GM12878 (cell line): ENCODE measurements at regions not wholly inside any gene's neighbourhood (a gene's known extent, or its start where the extent isn't known, plus 50 kb on each side); places are given as distances from the start of the nearest gene placed in this dataset.

Source experiments
- ATAC-seq: fragments of 200-7000 bp; cut with Tn5 transposase; 3 replicates; pipeline ENCODE4 v1.9.1; 2020; ENCODE audit warnings: mild to moderate bottlenecking, moderate library complexity
- BruUV-seq: library from RNA; stranded (reverse); fragments of 400-500 nt; replicated peaks from 2 replicates; lab custom pipeline; 2021; lab: Mats Ljungman, UMichigan
- CTCF ChIA-PET: fragments of 300-600 bp; sonication (Branson Sonifier 250); formaldehyde crosslinking; extraction: SDS; loops from one replicate; lab custom pipeline; 2021; ENCODE audit warnings: inconsistent platforms; lab: Yijun Ruan, JAX
- POLR2A ChIA-PET: fragments of 350-600 bp; formaldehyde crosslinking; extraction: SDS; loops from one replicate; lab custom pipeline; 2021; ENCODE audit warnings: inconsistent platforms; lab: Charles Lee
- RAD21 ChIA-PET: fragments of 300-600 bp; sonication (Branson Sonifier 250); formaldehyde crosslinking; loops from one replicate; lab custom pipeline; 2023; ENCODE audit warnings: antibody characterized with exemption; ENCODE audit not compliant: unreplicated experiment; lab: Charles Lee
- SMC1A ChIA-PET: fragments of 300-600 bp; sonication (Branson Sonifier 250); formaldehyde crosslinking; loops from one replicate; lab custom pipeline; 2023; ENCODE audit not compliant: unreplicated experiment, uncharacterized antibody; lab: Charles Lee
- DNase-seq: peaks from one replicate; pipeline ENCODE4 v3.0.0-alpha.2; 2011; ENCODE audit warnings: low read depth, low spot score
- FAIRE-seq: peaks from 3 replicates; lab custom pipeline; 2011; peaks lifted over from hg19 to GRCh38; lab: Jason Lieb, UNC
- H2AFZ ChIP-seq: 2 replicates; pipeline ENCODE4 v1.6.0; 2011; ENCODE audit warnings: low read depth, low read length, control low read depth; ENCODE audit not compliant: control insufficient read depth
- H3K27ac ChIP-seq: 2 replicates; pipeline ENCODE4 v1.5.1; 2011; ENCODE audit warnings: control low read depth; ENCODE audit not compliant: control insufficient read depth, insufficient read depth
- H3K27me3 ChIP-seq, 2 experiments: replicated peaks in 1 of 2; 2 replicates each; pipeline versions ENCODE4 v1.6.0 to v1.6.1; 2011; ENCODE audit warnings: low read length in 1 of 2; ENCODE audit not compliant: control insufficient read depth in 2 of 2, insufficient read depth in 2 of 2
- H3K36me3 ChIP-seq, 2 experiments: 2 replicates each; pipeline ENCODE4 v1.5.1; 2011; ENCODE audit warnings: low read length in 1 of 2; ENCODE audit not compliant: control insufficient read depth in 2 of 2, insufficient read depth in 2 of 2
- H3K4me1 ChIP-seq: 2 replicates; pipeline ENCODE4 v1.6.1; 2011; ENCODE audit warnings: mild to moderate bottlenecking, low read length, moderate library complexity, mixed read lengths; ENCODE audit not compliant: control insufficient read depth, insufficient read depth
- H3K4me2 ChIP-seq: 2 replicates; pipeline ENCODE4 v1.6.0; 2011; ENCODE audit warnings: control low read depth; ENCODE audit not compliant: control insufficient read depth, insufficient read depth
- H3K4me3 ChIP-seq: fragments of 200-600 bp; sonication (generic); 2 replicates; pipeline ENCODE4 v1.5.1; 2016
- H3K79me2 ChIP-seq: 2 replicates; pipeline ENCODE4 v1.6.0; 2011; ENCODE audit warnings: low read length; ENCODE audit not compliant: control insufficient read depth, insufficient read depth
- H3K9ac ChIP-seq: 2 replicates; pipeline ENCODE4 v1.8.0; 2011; ENCODE audit warnings: low read length, control low read depth, mixed read lengths; ENCODE audit not compliant: control insufficient read depth, insufficient read depth
- H3K9me3 ChIP-seq: replicated peaks from 3 replicates; pipeline ENCODE4 v1.5.1; 2011; ENCODE audit warnings: mild to moderate bottlenecking, low read length; ENCODE audit not compliant: control insufficient read depth, insufficient read depth
- H4K20me1 ChIP-seq: 2 replicates; pipeline ENCODE4 v1.6.0; 2011; ENCODE audit not compliant: control insufficient read depth, insufficient read depth
- ASH2L ChIP-seq: fragments of 300-600, 200-600 bp; sonication (generic); IDR thresholded peaks from 2 replicates; pipeline ENCODE4 v1.6.1; 2017; ENCODE audit warnings: low read depth, mild to moderate bottlenecking, borderline replicate concordance
- EP300 ChIP-seq, 2 experiments: fragments of 150-350 bp in 1 of 2; IDR thresholded peaks; 2 replicates each; pipeline ENCODE4 v1.6.1; 2011 to 2012; ENCODE audit warnings: low read depth in 2 of 2, low read length in 2 of 2, borderline replicate concordance in 1 of 2, improper control_type of control experiment in 1 of 2, inconsistent platforms in 1 of 2; ENCODE audit not compliant: control insufficient read depth in 1 of 2
- KAT2A ChIP-seq: conservative IDR thresholded peaks from 2 replicates; pipeline ENCODE4 v1.6.1; 2011; ENCODE audit warnings: low read depth, low read length; ENCODE audit not compliant: control insufficient read depth
- NR2F1 ChIP-seq: fragments of 450-650 bp; conservative IDR thresholded peaks from 2 replicates; pipeline ENCODE4 v1.6.1; 2017; ENCODE audit warnings: mild to moderate bottlenecking
- PML ChIP-seq: IDR thresholded peaks from 2 replicates; pipeline ENCODE4 v1.6.1; 2012; ENCODE audit warnings: low read length, inconsistent platforms
- SUPT20H ChIP-seq: IDR thresholded peaks from 2 replicates; pipeline ENCODE4 v1.6.1; 2011; ENCODE audit warnings: low read depth, mild to moderate bottlenecking, low read length, moderate library complexity, borderline replicate concordance; ENCODE audit not compliant: control insufficient read depth
- in situ Hi-C: fragments of 300-500 bp; cut with MboI; formaldehyde crosslinking; loops from 9 replicates; pipeline ENCODE4 v1.14.3; 2018; ENCODE audit warnings: mixed read lengths
- intact Hi-C: fragments of 100-400 bp; cut with micrococcal nuclease; formaldehyde crosslinking; loops from one replicate; pipeline ENCODE4 v1.14.2; 2022; ENCODE audit not compliant: unreplicated experiment
- TF ChIP-seq, protein P1 (sequence below): IDR thresholded peaks from 2 replicates; pipeline ENCODE4 v1.6.1; 2011; ENCODE audit warnings: borderline replicate concordance, low read depth, mild to moderate bottlenecking, moderate library complexity, low read length; ENCODE audit not compliant: insufficient read depth, poor library complexity, severe bottlenecking
- TF ChIP-seq, protein P2 (sequence below): IDR thresholded peaks from 2 replicates; pipeline ENCODE4 v1.6.1; 2012; ENCODE audit warnings: low read depth, low read length, improper control_type of control experiment
- TF ChIP-seq, protein P3 (sequence below): fragments of 450-650 bp; conservative IDR thresholded peaks from 2 replicates; pipeline ENCODE4 v1.6.1; 2017; ENCODE audit warnings: mild to moderate bottlenecking, moderate library complexity

DNA sequence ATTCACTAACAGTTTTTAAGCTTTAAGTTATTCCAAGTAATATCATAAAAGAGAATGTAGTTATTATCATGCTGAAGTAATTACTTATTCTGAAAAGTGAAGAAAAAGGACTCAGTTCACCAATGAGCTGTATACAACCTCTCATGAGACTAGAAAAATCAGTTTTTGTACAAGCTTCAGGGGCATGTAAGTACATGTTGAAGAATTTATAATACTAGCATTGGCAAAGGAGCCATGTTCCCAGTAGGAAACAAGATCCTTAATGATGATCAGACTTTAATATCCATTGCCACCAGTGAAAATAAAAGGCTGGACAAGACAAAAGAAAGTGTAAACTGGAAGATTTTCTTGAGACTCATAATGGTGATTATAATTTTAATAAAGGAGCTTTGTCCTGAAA, 532.8 kb downstream of the PLOD2 start:
- DNase-seq (no peak), FAIRE-seq (no peak), ATAC-seq (no peak)
- BruUV-seq = no TSS peak
- H3K4me3 ChIP-seq = no peak overlapping the region
- in situ Hi-C loops (no loop called here), intact Hi-C loops (no loop called here)
- H3K4me1 ChIP-seq = no peaks in the 10 kb centered on the region
- no peaks in the 10 kb centered on the region for H3K36me3 ChIP-seq
- no peaks in the 10 kb centered on the region for H3K9me3 ChIP-seq
- H3K27ac ChIP-seq = no peak overlapping the region
- no peak overlapping the region for H3K9ac ChIP-seq
- CTCF ChIA-PET = interaction anchor here (0.5 to 1.0 kb wide), 3 partner anchors 8 to 813 kb away, joined by 3 to 4 read pairs (median 3); no protein-coding TSS in a partner anchor
- no peak overlapping the region for H2AFZ ChIP-seq
- H3K79me2 ChIP-seq = no peaks in the 10 kb centered on the region
- SMC1A ChIA-PET = interaction anchor here (0.6 to 1.4 kb wide), 4 partner anchors 19 to 166 kb away, joined by 3 to 4 read pairs (median 4); no protein-coding TSS in a partner anchor
- POLR2A ChIA-PET = no interaction called here
- H4K20me1 ChIP-seq = no peaks in the 10 kb centered on the region
- TF ChIP-seq PML = no peak
- no peak for TF ChIP-seq NR2F1
- TF ChIP-seq EP300 (IDR thresholded peaks at IDR 0.05; ENCODE audit: borderline replicate concordance in 1 of 2, control insufficient read depth in 1 of 2, low read depth in 2 of 2, low read length in 2 of 2) = no peak
- no peak for TF ChIP-seq SUPT20H
- TF ChIP-seq KAT2A = no peak
- TF ChIP-seq, protein P1, sequence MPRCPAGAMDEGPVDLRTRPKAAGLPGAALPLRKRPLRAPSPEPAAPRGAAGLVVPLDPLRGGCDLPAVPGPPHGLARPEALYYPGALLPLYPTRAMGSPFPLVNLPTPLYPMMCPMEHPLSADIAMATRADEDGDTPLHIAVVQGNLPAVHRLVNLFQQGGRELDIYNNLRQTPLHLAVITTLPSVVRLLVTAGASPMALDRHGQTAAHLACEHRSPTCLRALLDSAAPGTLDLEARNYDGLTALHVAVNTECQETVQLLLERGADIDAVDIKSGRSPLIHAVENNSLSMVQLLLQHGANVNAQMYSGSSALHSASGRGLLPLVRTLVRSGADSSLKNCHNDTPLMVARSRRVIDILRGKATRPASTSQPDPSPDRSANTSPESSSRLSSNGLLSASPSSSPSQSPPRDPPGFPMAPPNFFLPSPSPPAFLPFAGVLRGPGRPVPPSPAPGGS = no peak
- no peak for TF ChIP-seq ASH2L
- TF ChIP-seq, protein P2, sequence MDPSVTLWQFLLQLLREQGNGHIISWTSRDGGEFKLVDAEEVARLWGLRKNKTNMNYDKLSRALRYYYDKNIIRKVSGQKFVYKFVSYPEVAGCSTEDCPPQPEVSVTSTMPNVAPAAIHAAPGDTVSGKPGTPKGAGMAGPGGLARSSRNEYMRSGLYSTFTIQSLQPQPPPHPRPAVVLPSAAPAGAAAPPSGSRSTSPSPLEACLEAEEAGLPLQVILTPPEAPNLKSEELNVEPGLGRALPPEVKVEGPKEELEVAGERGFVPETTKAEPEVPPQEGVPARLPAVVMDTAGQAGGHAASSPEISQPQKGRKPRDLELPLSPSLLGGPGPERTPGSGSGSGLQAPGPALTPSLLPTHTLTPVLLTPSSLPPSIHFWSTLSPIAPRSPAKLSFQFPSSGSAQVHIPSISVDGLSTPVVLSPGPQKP = no peak
- TF ChIP-seq, protein P3, sequence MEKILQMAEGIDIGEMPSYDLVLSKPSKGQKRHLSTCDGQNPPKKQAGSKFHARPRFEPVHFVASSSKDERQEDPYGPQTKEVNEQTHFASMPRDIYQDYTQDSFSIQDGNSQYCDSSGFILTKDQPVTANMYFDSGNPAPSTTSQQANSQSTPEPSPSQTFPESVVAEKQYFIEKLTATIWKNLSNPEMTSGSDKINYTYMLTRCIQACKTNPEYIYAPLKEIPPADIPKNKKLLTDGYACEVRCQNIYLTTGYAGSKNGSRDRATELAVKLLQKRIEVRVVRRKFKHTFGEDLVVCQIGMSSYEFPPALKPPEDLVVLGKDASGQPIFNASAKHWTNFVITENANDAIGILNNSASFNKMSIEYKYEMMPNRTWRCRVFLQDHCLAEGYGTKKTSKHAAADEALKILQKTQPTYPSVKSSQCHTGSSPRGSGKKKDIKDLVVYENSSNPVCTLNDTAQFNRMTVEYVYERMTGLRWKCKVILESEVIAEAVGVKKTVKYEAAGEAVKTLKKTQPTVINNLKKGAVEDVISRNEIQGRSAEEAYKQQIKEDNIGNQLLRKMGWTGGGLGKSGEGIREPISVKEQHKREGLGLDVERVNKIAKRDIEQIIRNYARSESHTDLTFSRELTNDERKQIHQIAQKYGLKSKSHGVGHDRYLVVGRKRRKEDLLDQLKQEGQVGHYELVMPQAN = no peak
- H3K27me3 ChIP-seq = no peaks in the 10 kb centered on the region
- H3K4me2 ChIP-seq = no peak overlapping the region
- RAD21 ChIA-PET = no interaction called here
